Loucy (cell line): ENCODE measurements at regions not wholly inside any gene's neighbourhood (a gene's known extent, or its start where the extent isn't known, plus 50 kb on each side); places are given as distances from the start of the nearest gene placed in this dataset.

Experiments
- CTCF ChIP-seq: fragments of 200-600 bp; sonication (generic); conservative IDR thresholded peaks from 2 replicates; pipeline ENCODE4 v1.5.1; 2014; ENCODE audit warnings: mild to moderate bottlenecking, antibody characterized with exemption, low read length
- EZH2phosphoT487 ChIP-seq: fragments of 200-600 bp; IDR thresholded peaks from 2 replicates; pipeline ENCODE4 v1.6.1; 2018; ENCODE audit warnings: antibody characterized with exemption, mild to moderate bottlenecking, moderate library complexity, borderline replicate concordance

GRCh38 chr5:89728750-89729149 lies 680.8 kb downstream of the CETN3 start:
- TF ChIP-seq CTCF (no peak), EZH2phosphoT487 (no peak)
